HCT116 (cell line): ENCODE measurements at regions not wholly inside any gene's neighbourhood (a gene's known extent, or its start where the extent isn't known, plus 50 kb on each side); places are given as distances from the start of the nearest gene placed in this dataset.

Source experiments
- ATAC-seq: fragments of 200-7000 bp; cut with Tn5 transposase; 2 replicates; pipeline ENCODE4 v1.9.1; 2020; ENCODE audit warnings: mild to moderate bottlenecking, moderate library complexity
- BruUV-seq: library from RNA; stranded (reverse); fragments of 400-500 nt; replicated peaks from 2 replicates; lab custom pipeline; 2021; lab: Mats Ljungman, UMichigan
- CTCF ChIA-PET: fragments of 300-600 bp; sonication (Branson Sonifier 250); formaldehyde crosslinking; loops from one replicate; lab custom pipeline; 2021; ENCODE audit warnings: antibody characterized with exemption; lab: Charles Lee
- POLR2A ChIA-PET: fragments of 300-600, 350-600 bp; sonication (Branson Sonifier 250); formaldehyde crosslinking; loops from one replicate; lab custom pipeline; 2021; ENCODE audit warnings: antibody characterized with exemption; lab: Charles Lee
- RAD21 ChIA-PET, 2 experiments: fragments of 300-600 bp; sonication (Branson Sonifier 250); formaldehyde crosslinking; loops; one replicate each; lab custom pipeline; 2023; ENCODE audit warnings: low total read pairs in 2 of 2; ENCODE audit not compliant: uncharacterized antibody in 2 of 2, unreplicated experiment in 2 of 2, low non-redundant PET in 1 of 2; lab: Charles Lee
- DNase-seq: peaks from one replicate; pipeline ENCODE4 v3.0.0-alpha.2; 2010; ENCODE audit warnings: low read depth, low spot score
- H2AFZ ChIP-seq: fragments of 200-600 bp; shearing (Covaris generic), sonication (generic); 2 replicates; pipeline ENCODE4 v1.6.1; 2017; ENCODE audit warnings: low read depth, mixed run types, mixed read lengths, antibody characterized with exemption, low read length; ENCODE audit not compliant: poor library complexity, severe bottlenecking
- H3K27ac ChIP-seq: 2 replicates; pipeline ENCODE4 v1.5.1; 2012; ENCODE audit warnings: low read depth, low read length
- H3K27me3 ChIP-seq: fragments of 200-600 bp; sonication (generic); 2 replicates; pipeline ENCODE4 v1.6.1; 2016; ENCODE audit warnings: mixed run types, low read length, mixed read lengths; ENCODE audit not compliant: insufficient read depth
- H3K36me3 ChIP-seq, 2 experiments: fragments of 200-500 bp in 1 of 2; fragments of 200-600 bp in 1 of 2; sonication (Bioruptor generic) in 1 of 2; sonication (generic) in 1 of 2; 2 replicates each; pipeline versions ENCODE4 v1.5.1 to v1.6.1; 2014 to 2016; ENCODE audit warnings: low read length in 2 of 2, inconsistent platforms in 1 of 2, mixed read lengths in 1 of 2, mixed run types in 1 of 2; ENCODE audit not compliant: insufficient read depth in 2 of 2, control insufficient read depth in 1 of 2
- H3K4me1 ChIP-seq, 2 experiments: fragments of 200-600 bp in 1 of 2; sonication (generic) in 1 of 2; 2 replicates each; pipeline versions ENCODE4 v1.5.1 to v1.6.1; 2012 to 2017; ENCODE audit warnings: low read length in 2 of 2, inconsistent platforms in 1 of 2, mild to moderate bottlenecking in 1 of 2, mixed read lengths in 1 of 2, mixed run types in 1 of 2, moderate library complexity in 1 of 2; ENCODE audit not compliant: insufficient read depth in 2 of 2, control insufficient read depth in 1 of 2
- H3K4me2 ChIP-seq: fragments of 200-600 bp; sonication (generic); 2 replicates; pipeline ENCODE4 v1.6.1; 2017; ENCODE audit warnings: mixed run types, low read length, mixed read lengths
- H3K4me3 ChIP-seq, 2 experiments: fragments of 200-600 bp in 1 of 2; sonication (generic) in 1 of 2; replicated peaks in 1 of 2; 2 replicates each; pipeline ENCODE4 v1.5.1; 2011 to 2016; ENCODE audit warnings: low read length in 2 of 2, control low read depth in 1 of 2, low read depth in 1 of 2, mild to moderate bottlenecking in 1 of 2, mixed read lengths in 1 of 2, mixed run types in 1 of 2
- H3K79me2 ChIP-seq: fragments of 200-600 bp; sonication (generic); 2 replicates; pipeline ENCODE4 v1.6.1; 2017; ENCODE audit warnings: mild to moderate bottlenecking, mixed run types, low read length, moderate library complexity, mixed read lengths; ENCODE audit not compliant: insufficient read depth
- H3K9ac ChIP-seq: fragments of 200-600 bp; sonication (generic); 2 replicates; pipeline ENCODE4 v1.6.1; 2016; ENCODE audit warnings: low read length, mixed read lengths
- H3K9me2 ChIP-seq: fragments of 200-600 bp; sonication (generic), shearing (Covaris generic); 2 replicates; pipeline ENCODE4 v1.6.1; 2017; ENCODE audit warnings: mixed run types, mild to moderate bottlenecking, moderate library complexity; ENCODE audit not compliant: insufficient read depth
- H3K9me3 ChIP-seq, 2 experiments: fragments of 200-500 bp in 1 of 2; fragments of 200-600 bp in 1 of 2; sonication (Bioruptor generic) in 1 of 2; sonication (generic) in 1 of 2; 2 replicates each; pipeline ENCODE4 v1.6.1; 2014 to 2017; ENCODE audit warnings: low read length in 2 of 2, mixed read lengths in 2 of 2, inconsistent platforms in 1 of 2, low read depth in 1 of 2, mild to moderate bottlenecking in 1 of 2, mixed run types in 1 of 2, moderate library complexity in 1 of 2; ENCODE audit not compliant: control insufficient read depth in 1 of 2, insufficient read depth in 1 of 2
- H4K20me1 ChIP-seq: fragments of 200-600 bp; sonication (generic), shearing (Covaris generic); 2 replicates; pipeline ENCODE4 v1.6.1; 2017; ENCODE audit warnings: mixed run types, mild to moderate bottlenecking, moderate library complexity; ENCODE audit not compliant: insufficient read depth
- EGR1 ChIP-seq: IDR thresholded peaks from 2 replicates; pipeline ENCODE4 v1.6.1; 2012; ENCODE audit warnings: low read depth
- ELF1 ChIP-seq: IDR thresholded peaks from 2 replicates; pipeline ENCODE4 v1.6.1; 2012; ENCODE audit warnings: low read depth, borderline replicate concordance
- EZH2 ChIP-seq: fragments of 200-600 bp; sonication (generic); IDR thresholded peaks from 2 replicates; pipeline ENCODE4 v1.6.1; 2017; ENCODE audit warnings: antibody characterized with exemption, mixed run types
- FOSL1 ChIP-seq: IDR thresholded peaks from 2 replicates; pipeline ENCODE4 v1.6.1; 2012; ENCODE audit warnings: low read depth
- JUND ChIP-seq: IDR thresholded peaks from 2 replicates; pipeline ENCODE4 v1.6.1; 2012
- POLR2A ChIP-seq: IDR thresholded peaks from 2 replicates; pipeline ENCODE4 v1.7.0; 2011; ENCODE audit warnings: borderline replicate concordance; ENCODE audit not compliant: insufficient read depth, insufficient read length; ENCODE audit errors: extremely low read depth
- POLR2AphosphoS5 ChIP-seq: IDR thresholded peaks from 2 replicates; pipeline ENCODE4 v1.6.1; 2011; ENCODE audit warnings: mild to moderate bottlenecking, low read depth, low read length, moderate library complexity
- RAD21 ChIP-seq: IDR thresholded peaks from 2 replicates; pipeline ENCODE4 v1.6.1; 2012; ENCODE audit warnings: low read depth, mild to moderate bottlenecking
- SIN3A ChIP-seq: IDR thresholded peaks from 2 replicates; pipeline ENCODE4 v1.6.1; 2012; ENCODE audit warnings: low read depth
- SP1 ChIP-seq: IDR thresholded peaks from 2 replicates; pipeline ENCODE4 v1.6.1; 2012; ENCODE audit warnings: low read depth
- ZNF274 ChIP-seq: fragments of 200-500 bp; sonication (Bioruptor generic); IDR thresholded peaks from 2 replicates; pipeline ENCODE4 v1.6.1; 2014; ENCODE audit warnings: mild to moderate bottlenecking, low read depth, low read length, inconsistent platforms
- intact Hi-C: fragments of 100-400 bp; cut with micrococcal nuclease; formaldehyde crosslinking; loops from 2 replicates; pipeline ENCODE4 v1.10.0; 2022
- TF ChIP-seq, protein P1 (sequence below), 3 experiments: fragments of 200-600 bp in 1 of 3; sonication (generic) in 1 of 3; IDR thresholded peaks in 2 of 3; conservative IDR thresholded peaks in 1 of 3; 2 replicates each; pipeline ENCODE4 v1.5.1; 2012 to 2017; ENCODE audit warnings: low read depth in 2 of 3, low read length in 2 of 3, antibody characterized with exemption in 1 of 3, borderline replicate concordance in 1 of 3, control low read depth in 1 of 3, mild to moderate bottlenecking in 1 of 3, mixed read lengths in 1 of 3, mixed run types in 1 of 3, moderate library complexity in 1 of 3; ENCODE audit not compliant: insufficient read depth in 1 of 3
- TF ChIP-seq, protein P2 (sequence below): IDR thresholded peaks from 2 replicates; pipeline ENCODE4 v1.6.1; 2011; ENCODE audit warnings: mild to moderate bottlenecking, low read length, moderate library complexity; ENCODE audit not compliant: insufficient replicate concordance; ENCODE audit errors: extremely low read depth
- TF ChIP-seq, protein P3 (sequence below): IDR thresholded peaks from 2 replicates; pipeline ENCODE4 v1.6.1; 2012

DNA sequence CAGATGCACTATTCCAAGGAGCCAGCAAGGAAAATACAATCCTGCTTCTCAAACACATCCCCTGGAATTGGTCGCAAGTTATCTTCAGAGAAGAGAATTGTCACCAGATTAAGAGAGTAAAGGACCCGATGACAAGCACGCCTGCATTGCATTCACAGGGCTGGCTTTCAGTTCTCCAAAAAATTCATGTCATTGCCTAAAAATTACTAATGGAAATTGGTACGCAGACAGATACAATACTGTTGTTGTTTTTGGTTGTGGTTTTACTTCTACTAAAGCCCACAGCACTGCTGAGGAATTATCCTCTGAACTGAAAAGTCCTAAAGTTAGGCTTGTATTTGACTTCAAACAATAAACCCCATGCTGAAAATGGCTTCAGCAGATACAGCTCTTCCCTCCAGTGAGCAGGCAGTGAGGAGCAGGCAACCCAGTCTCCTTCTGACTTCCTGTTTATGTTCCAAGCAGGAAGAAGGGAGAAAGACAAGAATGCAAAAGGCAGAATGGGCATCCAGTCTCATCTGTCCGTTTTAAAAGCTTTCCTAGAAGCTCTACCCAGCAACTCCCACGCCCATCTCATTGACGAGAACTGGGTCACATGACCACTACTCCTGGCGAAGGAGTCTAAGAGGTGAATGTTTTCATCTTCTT, 80.6 kb upstream of the ZNF366 start:
- no peaks in the 10 kb centered on the region for H4K20me1 ChIP-seq
- H3K9ac ChIP-seq = no peak overlapping the region

DNA sequence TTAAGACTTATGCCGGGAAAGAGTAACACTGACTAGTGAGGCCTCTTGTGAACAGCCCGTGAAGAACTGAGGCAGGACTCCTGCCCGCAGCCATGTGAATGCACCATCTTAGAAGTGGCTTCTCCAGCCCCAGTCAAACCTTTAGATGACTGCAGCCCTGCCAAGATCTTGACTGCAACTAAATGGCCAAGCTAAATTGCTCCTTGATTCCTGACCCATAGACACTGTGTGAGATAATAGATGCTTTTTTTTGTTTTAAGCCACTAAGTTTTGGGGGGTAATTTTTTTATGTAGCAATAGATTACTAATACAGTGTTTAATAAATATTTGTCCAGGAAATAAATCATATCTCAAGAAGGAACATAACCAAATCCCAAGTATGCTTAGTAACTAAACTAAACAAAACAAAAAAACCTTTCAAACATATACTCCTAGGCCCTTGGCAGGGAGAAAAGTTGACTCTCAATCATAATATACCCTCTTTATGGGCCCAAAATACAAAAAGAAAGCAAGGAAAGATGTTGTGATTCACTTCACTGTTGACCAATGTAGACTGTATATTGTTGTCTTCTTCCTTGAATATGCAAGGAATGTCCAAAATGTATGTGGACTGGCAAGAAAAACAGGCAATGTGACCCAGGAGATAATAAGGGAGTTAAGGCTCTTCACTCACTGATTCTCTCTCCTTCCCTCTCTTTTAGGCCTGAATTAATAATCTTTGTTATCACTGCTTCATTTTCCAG, 79.7 kb upstream of the ZNF366 start:
- Histone ChIP-seq H3K9ac (no peak overlapping the region), H3K27ac (no peak overlapping the region), H3K4me1 (no peaks in the 10 kb centered on the region), H3K27me3 (no peaks in the 10 kb centered on the region), H3K9me3 (no peaks in the 10 kb centered on the region), H3K4me2 (no peak overlapping the region), H3K9me2 (no peaks in the 10 kb centered on the region), H2AFZ (no peak overlapping the region), H3K36me3 (no peaks in the 10 kb centered on the region), H4K20me1 (no peaks in the 10 kb centered on the region), H3K79me2 (no peaks in the 10 kb centered on the region), H3K4me3 (no peak overlapping the region)
- TF ChIP-seq SIN3A (no peak), SP1 (no peak), ZNF274 (no peak), EGR1 (no peak), ELF1 (no peak), JUND (no peak), RAD21 (no peak), POLR2A (no peak), EZH2 (no peak)
- TF ChIP-seq, protein P1, sequence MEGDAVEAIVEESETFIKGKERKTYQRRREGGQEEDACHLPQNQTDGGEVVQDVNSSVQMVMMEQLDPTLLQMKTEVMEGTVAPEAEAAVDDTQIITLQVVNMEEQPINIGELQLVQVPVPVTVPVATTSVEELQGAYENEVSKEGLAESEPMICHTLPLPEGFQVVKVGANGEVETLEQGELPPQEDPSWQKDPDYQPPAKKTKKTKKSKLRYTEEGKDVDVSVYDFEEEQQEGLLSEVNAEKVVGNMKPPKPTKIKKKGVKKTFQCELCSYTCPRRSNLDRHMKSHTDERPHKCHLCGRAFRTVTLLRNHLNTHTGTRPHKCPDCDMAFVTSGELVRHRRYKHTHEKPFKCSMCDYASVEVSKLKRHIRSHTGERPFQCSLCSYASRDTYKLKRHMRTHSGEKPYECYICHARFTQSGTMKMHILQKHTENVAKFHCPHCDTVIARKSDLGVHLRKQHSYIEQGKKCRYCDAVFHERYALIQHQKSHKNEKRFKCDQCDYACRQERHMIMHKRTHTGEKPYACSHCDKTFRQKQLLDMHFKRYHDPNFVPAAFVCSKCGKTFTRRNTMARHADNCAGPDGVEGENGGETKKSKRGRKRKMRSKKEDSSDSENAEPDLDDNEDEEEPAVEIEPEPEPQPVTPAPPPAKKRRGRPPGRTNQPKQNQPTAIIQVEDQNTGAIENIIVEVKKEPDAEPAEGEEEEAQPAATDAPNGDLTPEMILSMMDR (IDR thresholded peaks at IDR 0.05 in 2 of 3, conservative IDR thresholded peaks at IDR 0.05 in 1 of 3; ENCODE audit: borderline replicate concordance in 1 of 3, insufficient read depth in 1 of 3, low read depth in 2 of 3, low read length in 2 of 3) = no peak
- TF ChIP-seq, protein P2, sequence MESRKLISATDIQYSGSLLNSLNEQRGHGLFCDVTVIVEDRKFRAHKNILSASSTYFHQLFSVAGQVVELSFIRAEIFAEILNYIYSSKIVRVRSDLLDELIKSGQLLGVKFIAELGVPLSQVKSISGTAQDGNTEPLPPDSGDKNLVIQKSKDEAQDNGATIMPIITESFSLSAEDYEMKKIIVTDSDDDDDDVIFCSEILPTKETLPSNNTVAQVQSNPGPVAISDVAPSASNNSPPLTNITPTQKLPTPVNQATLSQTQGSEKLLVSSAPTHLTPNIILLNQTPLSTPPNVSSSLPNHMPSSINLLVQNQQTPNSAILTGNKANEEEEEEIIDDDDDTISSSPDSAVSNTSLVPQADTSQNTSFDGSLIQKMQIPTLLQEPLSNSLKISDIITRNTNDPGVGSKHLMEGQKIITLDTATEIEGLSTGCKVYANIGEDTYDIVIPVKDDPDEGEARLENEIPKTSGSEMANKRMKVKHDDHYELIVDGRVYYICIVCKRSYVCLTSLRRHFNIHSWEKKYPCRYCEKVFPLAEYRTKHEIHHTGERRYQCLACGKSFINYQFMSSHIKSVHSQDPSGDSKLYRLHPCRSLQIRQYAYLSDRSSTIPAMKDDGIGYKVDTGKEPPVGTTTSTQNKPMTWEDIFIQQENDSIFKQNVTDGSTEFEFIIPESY = no peak
- ChIA-PET RAD21 (no interaction called here), POLR2A (no interaction called here), CTCF (no interaction called here)
- intact Hi-C loops = no loop called here
- ATAC-seq (no peak), DNase-seq (no peak)
- BruUV-seq = no TSS peak

More for the DNA sequence above, 80.6 kb upstream of the ZNF366 start:
- Histone ChIP-seq H3K27me3 (no peaks in the 10 kb centered on the region), H3K4me2 (no peak overlapping the region)
- TF ChIP-seq POLR2AphosphoS5 = no peak
- TF ChIP-seq ELF1 = no peak
- TF ChIP-seq EGR1 = no peak
- TF ChIP-seq, protein P3, sequence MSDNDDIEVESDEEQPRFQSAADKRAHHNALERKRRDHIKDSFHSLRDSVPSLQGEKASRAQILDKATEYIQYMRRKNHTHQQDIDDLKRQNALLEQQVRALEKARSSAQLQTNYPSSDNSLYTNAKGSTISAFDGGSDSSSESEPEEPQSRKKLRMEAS = no peak
- no peak for TF ChIP-seq FOSL1
- TF ChIP-seq ZNF274 = no peak
- TF ChIP-seq, all 23 proteins: peak for 0
- H3K9me2 ChIP-seq = no peaks in the 10 kb centered on the region
- no peak overlapping the region for H2AFZ ChIP-seq
- no peak overlapping the region for H3K27ac ChIP-seq
- H3K79me2 ChIP-seq = no peaks in the 10 kb centered on the region
- no peaks in the 10 kb centered on the region for H3K36me3 ChIP-seq
- no peaks in the 10 kb centered on the region for H3K9me3 ChIP-seq
- ChIA-PET CTCF (no interaction called here), POLR2A (no interaction called here), RAD21 (no interaction called here)
- DNase-seq (no peak), ATAC-seq (no peak)
- no peak overlapping the region for H3K4me3 ChIP-seq
- no TSS peak for BruUV-seq
- intact Hi-C loops = no loop called here
- H3K4me1 ChIP-seq = no peaks in the 10 kb centered on the region
